ENCODE measurements at regions not wholly inside any gene's neighbourhood (a gene's known extent, or its start where the extent isn't known, plus 50 kb on each side); places are given as distances from the start of the nearest gene placed in this dataset.

GRCh38 chr13:85265296-85265695 is 533.9 kb downstream of the SLITRK6 start:
- no peak for TF ChIP-seq CTCF (IDR thresholded peaks at IDR 0.05 in 2 of 3, conservative IDR thresholded peaks at IDR 0.05 in 1 of 3; ENCODE audit: borderline replicate concordance in 1 of 3, insufficient read depth in 1 of 3, low read depth in 2 of 3, low read length in 2 of 3)
- no peak for TF ChIP-seq EGR1 (IDR thresholded peaks at IDR 0.05; ENCODE audit: low read depth)
- no peak for TF ChIP-seq TCF7L2 (IDR thresholded peaks at IDR 0.05; ENCODE audit: borderline replicate concordance, extremely low read depth, insufficient read depth, insufficient read length)
- no peak for TF ChIP-seq POLR2A (IDR thresholded peaks at IDR 0.05; ENCODE audit: borderline replicate concordance, extremely low read depth, insufficient read depth, insufficient read length)

Measured in HCT116 (cell line).